GM12892 (cell line): ENCODE measurements at regions not wholly inside any gene's neighbourhood (a gene's known extent, or its start where the extent isn't known, plus 50 kb on each side); places are given as distances from the start of the nearest gene placed in this dataset.

Source experiments
- POLR2A ChIP-seq: IDR thresholded peaks from 2 replicates; pipeline ENCODE4 v1.6.1; 2011; ENCODE audit warnings: low read depth, low read length, control low read depth
- POLR2AphosphoS5 ChIP-seq: IDR thresholded peaks from 2 replicates; pipeline ENCODE4 v1.6.1; 2011; ENCODE audit warnings: low read depth, low read length, control low read depth

DNA sequence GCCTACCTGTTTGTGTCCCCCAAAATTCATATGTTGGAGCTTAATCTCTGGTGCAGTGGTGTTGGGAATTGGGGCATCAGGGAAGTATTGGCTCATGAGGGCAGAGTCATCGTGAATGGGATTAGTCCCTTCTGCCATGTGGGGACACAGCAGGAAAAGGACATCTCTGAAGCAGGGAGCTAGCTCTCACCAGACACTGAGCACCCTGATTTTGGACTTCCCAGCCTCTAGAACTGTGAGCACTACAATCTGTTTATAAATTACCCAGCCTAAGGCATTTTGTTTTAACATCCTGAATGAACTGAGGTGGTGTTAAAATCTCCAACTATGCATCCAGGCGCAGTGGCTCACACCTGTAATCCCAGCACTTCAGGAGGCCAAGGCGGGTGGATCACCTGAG lies 206.0 kb downstream of the SEC14L1 start:
- no peak for TF ChIP-seq POLR2A
- TF ChIP-seq POLR2AphosphoS5 = no peak
